ENCODE measurements at regions not wholly inside any gene's neighbourhood (a gene's known extent, or its start where the extent isn't known, plus 50 kb on each side); places are given as distances from the start of the nearest gene placed in this dataset.

DNA sequence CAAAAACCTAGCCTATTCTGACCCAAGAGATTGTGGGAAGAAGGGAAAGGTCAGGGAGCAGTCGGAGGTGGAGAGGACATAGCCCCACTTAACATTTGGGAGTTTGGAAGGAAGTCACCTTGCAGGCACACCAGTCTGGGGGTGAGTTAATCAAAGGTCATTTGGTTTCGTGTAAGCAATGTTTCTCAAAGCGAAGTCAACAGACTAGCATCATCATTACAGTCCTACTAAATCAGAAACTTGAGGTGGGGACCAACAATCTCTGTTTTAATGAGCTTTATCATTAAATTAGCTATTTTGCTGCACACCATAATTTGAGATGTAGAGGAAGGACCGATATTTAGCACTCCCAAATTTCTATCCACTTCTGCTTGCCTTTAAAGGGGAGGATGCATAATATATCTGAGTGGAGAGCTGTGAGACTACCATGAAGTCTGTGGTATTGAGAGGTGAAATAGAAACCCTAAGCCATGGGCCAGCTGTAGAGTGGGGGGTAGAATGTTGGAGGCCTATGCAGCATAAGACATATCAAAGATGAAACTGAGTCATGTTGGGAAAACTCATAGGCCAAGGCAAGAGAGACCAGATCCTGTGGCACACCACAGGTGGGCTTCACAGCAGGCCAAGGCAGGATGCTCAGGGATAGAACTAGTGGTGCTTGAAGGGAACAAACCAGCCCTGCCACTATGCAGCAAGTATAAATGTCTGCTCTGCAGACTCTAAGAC lies 141.7 kb upstream of the ANKFN1 start:
- Mint-ChIP-seq H3K9me3 (ENCODE audit: unreplicated experiment) (no peaks in the 10 kb centered on the region), H3K36me3 (ENCODE audit: low read depth, unreplicated experiment) (no peaks in the 10 kb centered on the region), H3K27ac (ENCODE audit: unreplicated experiment) (no peak overlapping the region), H3K4me3 (ENCODE audit: unreplicated experiment) (no peak overlapping the region), H3K4me1 (ENCODE audit: unreplicated experiment) (no peaks in the 10 kb centered on the region), H3K27me3 (ENCODE audit: unreplicated experiment) (no peaks in the 10 kb centered on the region)
- DNase-seq (ENCODE audit: low spot score) = no peak
- no peak for TF ChIP-seq CTCF (IDR thresholded peaks at IDR 0.05; ENCODE audit: unreplicated experiment)

DNA sequence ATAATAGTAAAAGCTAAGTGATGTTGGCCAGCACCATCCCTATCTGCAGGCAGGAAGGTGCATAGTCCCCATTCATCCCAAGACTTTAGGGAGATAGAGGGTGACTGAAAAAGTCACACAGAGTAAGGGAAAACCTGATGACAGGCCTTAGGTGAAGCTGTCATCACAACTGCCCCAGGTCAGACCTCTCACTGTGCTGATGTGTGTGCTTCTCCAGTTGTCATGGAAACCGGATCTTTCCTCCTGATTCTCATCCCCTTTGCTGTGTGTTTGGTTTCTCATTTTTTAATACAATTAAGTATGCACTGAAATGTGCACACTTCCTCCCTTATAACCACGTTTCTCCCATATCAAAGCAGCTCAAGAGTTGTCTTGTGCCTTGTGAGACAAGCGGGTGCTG lies 135.1 kb upstream of the ANKFN1 start:
- Mint-ChIP-seq H3K4me1 (ENCODE audit: unreplicated experiment) (peaks cover 10% of the 10 kb centered on the region), H3K4me3 (ENCODE audit: unreplicated experiment) (no peak overlapping the region), H3K36me3 (ENCODE audit: low read depth, unreplicated experiment) (no peaks in the 10 kb centered on the region), H3K27ac (ENCODE audit: unreplicated experiment) (no peak overlapping the region), H3K9me3 (ENCODE audit: unreplicated experiment) (no peaks in the 10 kb centered on the region), H3K27me3 (ENCODE audit: unreplicated experiment) (no peaks in the 10 kb centered on the region)
- no peak for DNase-seq (ENCODE audit: low spot score)
- no peak for TF ChIP-seq CTCF (IDR thresholded peaks at IDR 0.05; ENCODE audit: unreplicated experiment)

GRCh38 chr17:56020369-56020768 lies 132.9 kb upstream of the ANKFN1 start:
- Mint-ChIP-seq H3K27ac (ENCODE audit: unreplicated experiment) (no peak overlapping the region), H3K27me3 (ENCODE audit: unreplicated experiment) (no peaks in the 10 kb centered on the region), H3K4me1 (ENCODE audit: unreplicated experiment) (peaks cover 10% of the 10 kb centered on the region), H3K36me3 (ENCODE audit: low read depth, unreplicated experiment) (no peaks in the 10 kb centered on the region), H3K4me3 (ENCODE audit: unreplicated experiment) (no peak overlapping the region), H3K9me3 (ENCODE audit: unreplicated experiment) (no peaks in the 10 kb centered on the region)
- no peak for TF ChIP-seq CTCF (IDR thresholded peaks at IDR 0.05; ENCODE audit: unreplicated experiment)
- no peak for DNase-seq (ENCODE audit: low spot score)

- H3K36me3 Mint-ChIP-seq (ENCODE audit: low read depth, unreplicated experiment) = no peaks in the 10 kb centered on the region
- no peak for TF ChIP-seq CTCF (IDR thresholded peaks at IDR 0.05; ENCODE audit: unreplicated experiment)
- H3K4me3 Mint-ChIP-seq (ENCODE audit: unreplicated experiment) = no peak overlapping the region
- no peak for DNase-seq (ENCODE audit: low spot score)
- H3K9me3 Mint-ChIP-seq (ENCODE audit: unreplicated experiment) = no peaks in the 10 kb centered on the region
- no peak overlapping the region for H3K27ac Mint-ChIP-seq (ENCODE audit: unreplicated experiment)
- H3K27me3 Mint-ChIP-seq (ENCODE audit: unreplicated experiment) = no peaks in the 10 kb centered on the region
- H3K4me1 Mint-ChIP-seq (ENCODE audit: unreplicated experiment) = peaks cover 10% of the 10 kb centered on the region
Measured at GRCh38 chr17:56021681-56022190, 131.5 kb upstream of the ANKFN1 start.

DNA sequence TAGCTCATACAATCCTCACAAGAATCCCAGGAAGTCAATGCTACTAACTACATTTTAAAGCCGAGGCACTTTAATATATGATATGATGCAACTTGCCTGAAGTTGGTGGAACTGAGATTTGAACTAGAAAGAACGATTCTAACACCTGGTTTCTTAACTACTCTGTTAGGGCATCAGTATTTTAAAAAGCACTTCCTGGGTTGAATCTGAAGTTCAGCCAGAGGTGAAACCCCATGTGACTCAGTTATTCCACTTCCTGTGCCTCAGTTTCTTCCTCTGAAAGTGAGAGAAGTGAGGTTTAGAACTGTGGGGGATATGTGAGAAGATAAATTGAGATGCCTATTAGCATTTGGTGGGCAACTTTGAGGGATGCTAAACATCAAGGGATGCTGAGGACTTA lies 129.4 kb upstream of the ANKFN1 start:
- H3K36me3 Mint-ChIP-seq (ENCODE audit: low read depth, unreplicated experiment) = no peaks in the 10 kb centered on the region
- TF ChIP-seq CTCF (IDR thresholded peaks at IDR 0.05; ENCODE audit: unreplicated experiment) = no peak
- H3K4me3 Mint-ChIP-seq (ENCODE audit: unreplicated experiment) = no peak overlapping the region
- H3K9me3 Mint-ChIP-seq (ENCODE audit: unreplicated experiment) = no peaks in the 10 kb centered on the region
- no peak for DNase-seq (ENCODE audit: low spot score)
- H3K27me3 Mint-ChIP-seq (ENCODE audit: unreplicated experiment) = no peaks in the 10 kb centered on the region
- H3K4me1 Mint-ChIP-seq (ENCODE audit: unreplicated experiment) = peaks cover 10% of the 10 kb centered on the region
- H3K27ac Mint-ChIP-seq (ENCODE audit: unreplicated experiment) = no peak overlapping the region

Measured in endothelial cell (in vitro differentiated cells).